ENCODE measurements at regions not wholly inside any gene's neighbourhood (a gene's known extent, or its start where the extent isn't known, plus 50 kb on each side); places are given as distances from the start of the nearest gene placed in this dataset.

- TF ChIP-seq CTCF (conservative IDR thresholded peaks at IDR 0.05; ENCODE audit: low read length): no peak
- TF ChIP-seq EZH2phosphoT487 (IDR thresholded peaks at IDR 0.05; ENCODE audit: borderline replicate concordance, low read depth, low read length): no peak
Observed at GRCh38 chr4:35900286-35901243, 343.7 kb downstream of the ARAP2 start.
